DMS 273 (cell line): ENCODE measurements at regions not wholly inside any gene's neighbourhood (a gene's known extent, or its start where the extent isn't known, plus 50 kb on each side); places are given as distances from the start of the nearest gene placed in this dataset.

Experiments
- DNase-seq: peaks from one replicate; lab custom pipeline; 2025; ENCODE audit not compliant: unreplicated experiment; lab: John Stamatoyannopoulos, UW

GRCh38 chr22:48889209-48889830 is 938.4 kb downstream of the BRD1 start:
- DNase-seq, result no peak

- no peak for DNase-seq
These were observed 939.0 kb downstream of the BRD1 start for GRCh38 chr22:48888466-48889208.

GRCh38 chr22:48887394-48888332 is 940.0 kb downstream of the BRD1 start:
- no peak for DNase-seq

GRCh38 chr22:48886604-48887393 is 940.9 kb downstream of the BRD1 start:
- no peak for DNase-seq

- no peak for DNase-seq
These were observed 941.8 kb downstream of the BRD1 start for GRCh38 chr22:48885919-48886305.

- no peak for DNase-seq
These were observed 942.3 kb downstream of the BRD1 start for GRCh38 chr22:48885271-48885918.

- DNase-seq, result no peak
These were observed 942.9 kb downstream of the BRD1 start for GRCh38 chr22:48884786-48885185.

GRCh38 chr22:48884324-48884723 is 943.3 kb downstream of the BRD1 start:
- no peak for DNase-seq

- DNase-seq, result no peak
These were observed 944.3 kb downstream of the BRD1 start for GRCh38 chr22:48883211-48883960.

GRCh38 chr22:48882636-48883200 is 945.0 kb downstream of the BRD1 start:
- DNase-seq, result no peak

- DNase-seq, result no peak
These were observed 946.2 kb downstream of the BRD1 start for GRCh38 chr22:48881326-48881980.

- DNase-seq, result no peak
These were observed 946.9 kb downstream of the BRD1 start for GRCh38 chr22:48880749-48881148.

- DNase-seq, result no peak
These were observed 950.7 kb downstream of the BRD1 start for GRCh38 chr22:48876951-48877350.

GRCh38 chr22:48874956-48875355 is 952.7 kb downstream of the BRD1 start:
- DNase-seq, result no peak

- no peak for DNase-seq
These were observed 954.5 kb downstream of the BRD1 start for GRCh38 chr22:48873191-48873520.

GRCh38 chr22:48872271-48873190 is 955.1 kb downstream of the BRD1 start:
- no peak for DNase-seq

- no peak for DNase-seq
These were observed 956.4 kb downstream of the BRD1 start for GRCh38 chr22:48871176-48871840.
